HG03095 (cell line): ENCODE measurements at regions not wholly inside any gene's neighbourhood (a gene's known extent, or its start where the extent isn't known, plus 50 kb on each side); places are given as distances from the start of the nearest gene placed in this dataset.

Source experiments
- ATAC-seq: cut with Tn5 transposase; IDR thresholded peaks from one replicate; pipeline ENCODE4 v1.9.1; 2021; ENCODE audit warnings: moderate library complexity; ENCODE audit not compliant: unreplicated experiment

DNA sequence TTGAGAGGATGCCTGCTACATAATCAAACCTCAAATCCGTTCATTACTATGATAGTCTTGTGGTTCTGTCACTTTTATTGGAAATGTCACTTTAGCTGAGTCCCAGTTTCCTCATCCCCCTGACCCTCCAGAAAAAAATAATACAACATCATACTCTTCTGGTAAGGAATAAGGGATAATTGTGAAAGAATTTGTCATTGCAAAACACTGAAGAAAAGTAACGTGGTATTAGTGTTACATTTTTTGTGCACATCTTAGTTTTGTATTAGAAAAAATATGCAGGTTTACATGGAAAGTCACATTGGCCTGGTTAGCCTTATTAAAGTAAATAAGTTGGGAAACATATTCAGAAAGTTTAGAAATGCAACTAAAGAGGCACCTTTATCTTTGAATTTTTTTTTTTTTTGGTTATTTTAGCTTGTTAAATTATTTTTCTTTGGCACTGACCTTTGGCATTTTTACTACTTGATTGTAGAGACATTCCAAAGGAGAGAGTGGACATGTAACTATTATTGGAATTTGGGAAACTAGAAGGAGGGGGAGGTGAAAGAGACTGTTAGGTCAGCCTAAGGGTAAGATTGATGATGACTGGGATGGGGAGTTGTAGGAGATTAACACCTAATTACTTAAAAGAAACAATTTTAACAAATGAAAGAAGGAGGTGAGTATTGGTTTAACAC is 462.2 kb upstream of the RARB start:
- no peak for ATAC-seq

GRCh38 chr3:24968036-24968435 is 460.0 kb upstream of the RARB start:
- no peak for ATAC-seq

- ATAC-seq: no peak
Observed at GRCh38 chr3:24972491-24972890, 455.6 kb upstream of the RARB start.

DNA sequence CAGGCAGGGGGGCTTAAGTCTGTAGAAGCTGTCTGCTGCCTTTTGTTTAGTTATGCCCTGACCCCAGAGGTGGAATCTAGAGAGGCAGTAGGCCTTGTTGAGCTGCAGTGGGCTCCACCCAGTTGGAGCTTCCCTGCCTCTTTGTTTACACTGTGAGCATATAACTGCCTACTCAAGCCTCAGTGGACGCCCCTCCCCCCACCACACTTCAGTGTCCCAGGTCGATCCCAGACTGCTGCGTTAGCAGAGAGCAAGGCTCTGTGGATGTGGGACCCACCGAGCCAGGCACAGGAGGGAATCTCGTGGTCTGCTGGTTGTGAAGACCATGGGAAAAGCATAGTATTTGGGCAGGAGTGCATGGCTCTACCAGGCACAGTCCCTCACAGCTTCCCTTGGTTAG is 446.8 kb upstream of the RARB start:
- no peak for ATAC-seq

GRCh38 chr3:24981924-24982323 is 446.1 kb upstream of the RARB start:
- ATAC-seq: no peak

GRCh38 chr3:24985668-24986067 is 442.4 kb upstream of the RARB start:
- ATAC-seq: no peak

DNA sequence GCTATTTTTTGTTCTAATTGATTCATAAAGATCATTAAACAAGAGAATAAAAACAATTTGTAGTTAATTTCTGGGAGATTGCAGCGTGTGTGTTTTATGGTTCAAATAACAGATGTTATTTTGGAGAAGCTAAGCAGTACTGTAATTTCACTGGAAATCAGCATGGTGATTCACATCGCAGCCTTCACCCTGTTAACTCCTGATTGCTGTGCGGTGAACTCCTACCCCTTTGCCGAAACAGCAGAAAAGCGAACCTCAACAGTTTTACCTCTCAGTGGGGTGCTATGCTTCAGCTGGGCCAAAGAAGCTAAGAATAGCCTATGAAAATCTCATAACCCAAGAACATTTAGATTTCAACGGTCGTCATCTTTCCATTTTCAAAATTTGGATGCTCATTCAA is 441.5 kb upstream of the RARB start:
- ATAC-seq: no peak

GRCh38 chr3:24999357-24999756 is 428.7 kb upstream of the RARB start:
- ATAC-seq: no peak

GRCh38 chr3:25000971-25001591 is 427.0 kb upstream of the RARB start:
- ATAC-seq: no peak

- no peak for ATAC-seq
Observed at GRCh38 chr3:25002052-25002451, 426.0 kb upstream of the RARB start.

- ATAC-seq: peak; percentile 99
Observed at GRCh38 chr3:25007974-25008658, 419.9 kb upstream of the RARB start.

DNA sequence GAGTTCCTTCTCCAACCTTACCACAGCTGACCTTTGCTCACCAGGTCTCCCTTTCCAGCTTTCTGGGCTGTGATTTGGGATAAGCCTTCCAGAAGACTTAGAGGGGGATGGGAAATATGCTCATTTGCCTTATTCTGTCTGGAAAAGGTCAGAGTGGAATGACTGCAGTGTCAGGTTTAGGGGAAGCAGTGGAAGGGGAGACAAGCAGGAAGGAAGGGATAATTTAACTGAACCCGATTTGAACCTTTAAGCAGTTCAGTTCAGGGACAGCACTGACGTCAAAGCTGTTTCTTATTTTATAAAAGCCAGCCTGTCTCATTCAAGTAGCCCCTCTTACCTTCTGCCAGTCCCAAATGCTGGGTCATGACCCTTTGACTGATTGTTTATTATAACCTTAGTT is 418.4 kb upstream of the RARB start:
- ATAC-seq: no peak

GRCh38 chr3:25015599-25015998 is 412.5 kb upstream of the RARB start:
- ATAC-seq: no peak

DNA sequence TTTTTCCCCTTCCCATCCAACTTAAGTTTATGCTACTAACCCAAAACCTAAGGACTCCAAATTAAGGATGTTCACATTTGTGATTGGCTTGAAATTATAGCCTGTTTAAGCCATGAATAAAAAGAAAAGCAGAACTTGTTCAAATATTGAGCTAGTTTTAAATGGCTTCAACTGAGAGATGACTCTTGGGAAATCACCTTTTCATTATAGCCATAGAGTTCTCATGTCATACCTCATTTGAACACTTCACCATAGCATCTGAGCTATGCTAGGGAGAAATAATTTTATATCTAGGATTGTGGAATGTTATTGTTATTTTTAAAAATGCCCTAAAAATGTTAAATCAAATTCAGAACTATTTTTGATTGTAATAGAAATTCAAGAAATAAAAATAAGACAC is 409.2 kb upstream of the RARB start:
- ATAC-seq: no peak

- no peak for ATAC-seq
Observed at GRCh38 chr3:25019506-25019905, 408.6 kb upstream of the RARB start.

DNA sequence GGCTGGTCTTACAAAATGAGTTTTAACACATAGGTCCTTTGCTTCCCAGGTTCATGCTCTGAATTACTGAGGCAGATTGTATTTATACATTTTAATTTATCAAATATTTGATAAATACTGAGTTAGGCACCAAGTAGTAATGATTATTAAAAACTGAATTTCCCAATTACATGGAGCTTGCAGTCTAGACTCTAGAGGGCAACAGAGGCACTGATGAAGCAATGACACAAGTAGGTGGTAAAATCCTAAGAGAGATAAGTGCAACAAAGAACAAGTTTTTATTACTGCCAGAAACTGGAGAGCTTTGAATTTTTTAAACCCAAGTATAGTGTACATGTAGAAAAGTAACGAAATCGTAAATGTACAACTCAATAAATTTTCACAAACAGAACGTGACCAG is 406.2 kb upstream of the RARB start:
- no peak for ATAC-seq

GRCh38 chr3:25023876-25024275 is 404.2 kb upstream of the RARB start:
- no peak for ATAC-seq

DNA sequence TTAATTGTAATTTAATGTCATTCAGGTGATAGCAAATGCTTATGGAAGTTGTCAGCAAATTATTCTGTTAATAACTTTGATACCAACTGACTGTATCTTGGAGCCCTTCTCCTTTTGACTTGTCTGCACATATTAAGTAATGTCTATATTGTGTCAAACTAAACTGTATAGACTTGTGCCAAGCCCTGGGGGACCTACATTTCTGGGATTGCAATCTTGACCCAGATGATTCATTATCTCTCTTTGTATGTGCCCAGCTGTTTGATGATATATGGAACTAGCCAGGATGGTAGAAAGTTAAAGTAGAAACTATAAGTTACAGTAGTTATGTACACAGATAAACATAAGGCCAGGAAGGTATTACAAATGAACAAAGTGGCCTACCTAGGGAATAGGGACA is 402.8 kb upstream of the RARB start:
- no peak for ATAC-seq

DNA sequence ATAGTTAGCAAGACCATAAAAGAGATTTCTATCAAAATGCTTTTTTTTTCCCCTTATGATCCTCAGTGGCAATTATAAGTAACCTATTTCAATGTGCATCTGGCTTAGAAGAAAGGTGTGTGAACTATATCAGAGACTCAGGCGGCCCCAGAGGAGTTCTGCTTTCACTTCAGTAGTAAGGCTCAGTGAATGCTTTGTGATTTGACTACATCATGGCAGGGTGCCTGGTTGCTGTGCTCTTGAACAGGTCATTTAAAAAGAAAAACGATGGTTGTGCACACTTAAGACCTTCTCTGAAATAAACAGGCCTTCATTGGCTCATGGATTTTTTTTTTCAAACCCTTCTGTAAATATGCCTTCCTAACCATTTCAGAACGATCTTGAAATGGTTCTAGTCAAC is 400.4 kb upstream of the RARB start:
- no peak for ATAC-seq

- ATAC-seq: no peak
Observed at GRCh38 chr3:25029820-25030219, 398.2 kb upstream of the RARB start.

DNA sequence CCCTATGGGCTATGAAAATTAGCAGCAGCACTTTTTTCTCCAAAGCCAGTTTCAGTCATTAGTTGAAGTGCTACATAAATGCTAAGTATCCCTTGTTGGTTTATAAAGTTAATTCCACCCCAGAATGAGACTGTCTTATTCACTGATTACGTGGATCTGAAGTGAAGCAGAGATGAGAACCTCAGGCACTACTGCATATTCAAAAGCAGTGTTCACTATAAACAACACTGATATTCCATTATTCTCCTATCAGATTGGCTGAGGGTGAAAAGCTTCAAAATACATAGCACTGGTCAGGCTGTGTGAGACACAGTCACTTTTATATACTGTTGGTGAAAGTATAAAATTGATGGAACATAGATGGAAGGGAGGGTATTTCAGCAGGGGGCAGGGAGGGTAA is 395.7 kb upstream of the RARB start:
- ATAC-seq: no peak

- ATAC-seq: peak; percentile 56
Observed at GRCh38 chr3:25033407-25034029, 394.5 kb upstream of the RARB start.
